Sigmoid colon (tissue), 4 donors: ENCODE measurements at regions not wholly inside any gene's neighbourhood (a gene's known extent, or its start where the extent isn't known, plus 50 kb on each side); places are given as distances from the start of the nearest gene placed in this dataset.

Source experiments
- CTCF ChIP-seq, 4 experiments: fragments of 450-650 bp in 3 of 4; fragments of 200-600 bp in 1 of 4; IDR thresholded peaks; one replicate each; pipeline ENCODE4 v1.5.1; 2016 to 2019; ENCODE audit warnings: antibody characterized with exemption in 4 of 4, mild to moderate bottlenecking in 3 of 4, moderate library complexity in 2 of 4
- EP300 ChIP-seq, 4 donors: sonication (generic); formaldehyde crosslinking; IDR thresholded peaks; one replicate each; pipeline ENCODE4 v1.6.1; 2017; ENCODE audit warnings: antibody characterized with exemption in 4 of 4
- POLR2A ChIP-seq, 2 donors: fragments of 450-650 bp; IDR thresholded peaks; one replicate each; pipeline ENCODE4 v1.6.1; 2016; ENCODE audit warnings: antibody characterized with exemption in 2 of 2, mild to moderate bottlenecking in 2 of 2, moderate library complexity in 2 of 2

DNA sequence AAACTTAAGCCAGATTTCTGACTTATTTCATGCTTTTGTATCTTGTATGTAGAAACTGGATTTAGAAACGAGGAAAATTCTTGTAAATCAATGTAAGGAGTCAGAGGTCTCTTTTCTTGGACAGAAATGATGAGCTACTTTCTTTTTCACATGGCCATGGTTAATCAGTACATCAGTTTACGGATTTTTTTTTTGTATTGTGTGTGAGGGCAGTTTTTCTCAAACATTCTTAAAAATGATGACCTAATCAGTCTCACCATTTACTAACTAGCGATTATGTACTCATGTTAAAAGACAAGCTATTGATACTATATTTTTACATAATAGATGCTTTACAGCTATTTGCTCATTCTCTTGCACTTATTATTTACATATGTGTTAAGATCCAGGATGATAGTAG lies 165.2 kb upstream of the DOCK10 start:
- TF ChIP-seq CTCF (IDR thresholded peaks at IDR 0.05) (no peak), EP300 (IDR thresholded peaks at IDR 0.05) (no peak), POLR2A (IDR thresholded peaks at IDR 0.05) (no peak)
